ENCODE measurements at regions not wholly inside any gene's neighbourhood (a gene's known extent, or its start where the extent isn't known, plus 50 kb on each side); places are given as distances from the start of the nearest gene placed in this dataset.
"Not testable (repeated sequence)": the region's sequence is repeated elsewhere in the genome, so short reads cannot be mapped to it uniquely, and the experiment has no call there.

DNA sequence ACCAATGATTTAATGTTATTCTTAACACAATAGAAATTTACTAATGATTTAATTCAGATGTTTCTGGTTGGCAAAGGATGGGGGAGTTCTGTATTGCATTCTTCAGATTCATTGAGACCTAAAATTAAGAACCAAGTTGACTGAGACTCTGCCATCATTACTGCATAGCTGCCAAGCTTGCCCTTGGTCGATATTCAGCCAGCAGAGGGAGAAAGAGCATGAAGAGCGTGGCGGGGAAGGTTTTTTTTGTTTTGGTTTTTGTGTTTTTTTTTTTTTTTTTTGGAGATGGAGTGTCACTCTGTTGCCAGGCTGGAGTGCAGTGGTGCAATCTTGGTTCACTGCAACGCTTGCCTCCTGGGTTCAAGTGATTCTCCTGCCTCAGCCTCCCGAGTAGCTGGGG is 659.4 kb upstream of the EEF2KMT start:
- intact Hi-C loops (cut with DNase I; ENCODE audit: low total_unique reads) (no loop called here), in situ Hi-C loops (cut with MboI; ENCODE audit: low pct_ligation_motif_present in 1 of 4, low pct_unique_long_range_greater_than_20kb in 1 of 4, low sequenced_read_pairs in 3 of 4) (no loop called here)
- H3K36me3 ChIP-seq: no peaks in the 10 kb centered on the region
- no peak overlapping the region for H3K27ac ChIP-seq
- TF ChIP-seq POLR2AphosphoS5 (IDR thresholded peaks at IDR 0.05): no peak
- no peaks in the 10 kb centered on the region for H3K4me1 ChIP-seq
- 70 to 74% methylated on average over 3 to 5 of the region's 5 CpGs for WGBS, 2 donors (ENCODE audit: low coverage in 1 of 2)
- no peak for DNase-seq
- no peaks in the 10 kb centered on the region for H3K9me3 ChIP-seq
- H3K27me3 ChIP-seq: no peaks in the 10 kb centered on the region
- H3K4me3 ChIP-seq: no peak overlapping the region

DNA sequence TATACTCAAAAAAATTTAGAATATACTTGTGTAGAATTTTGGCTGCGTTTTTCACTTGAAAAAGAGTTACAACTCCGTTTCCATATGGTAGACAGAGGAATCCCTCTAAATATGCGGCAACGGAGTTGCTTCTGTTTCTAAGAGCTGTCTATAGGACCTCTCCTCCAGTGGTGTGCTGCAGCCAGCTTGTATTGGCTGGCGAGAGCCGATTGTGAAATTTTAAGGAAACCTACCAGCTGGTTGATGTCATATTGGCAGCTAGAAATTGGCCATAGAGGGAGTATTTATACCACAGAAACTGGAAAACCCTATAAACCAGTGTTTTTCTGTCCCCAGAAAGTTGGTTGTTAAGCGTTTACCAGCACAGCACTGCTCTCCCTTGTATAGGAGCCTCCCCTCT is 655.8 kb upstream of the EEF2KMT start:
- H3K36me3 ChIP-seq: no peaks in the 10 kb centered on the region
- no peak overlapping the region for H3K4me3 ChIP-seq
- no peaks in the 10 kb centered on the region for H3K4me1 ChIP-seq
- no peak overlapping the region for H3K27ac ChIP-seq
- no peak for DNase-seq
- TF ChIP-seq POLR2AphosphoS5 (IDR thresholded peaks at IDR 0.05) (no peak), EP300 (IDR thresholded peaks at IDR 0.05; ENCODE audit: low read depth) (no peak), POLR2A (IDR thresholded peaks at IDR 0.05) (no peak)
- TF ChIP-seq, protein P1, sequence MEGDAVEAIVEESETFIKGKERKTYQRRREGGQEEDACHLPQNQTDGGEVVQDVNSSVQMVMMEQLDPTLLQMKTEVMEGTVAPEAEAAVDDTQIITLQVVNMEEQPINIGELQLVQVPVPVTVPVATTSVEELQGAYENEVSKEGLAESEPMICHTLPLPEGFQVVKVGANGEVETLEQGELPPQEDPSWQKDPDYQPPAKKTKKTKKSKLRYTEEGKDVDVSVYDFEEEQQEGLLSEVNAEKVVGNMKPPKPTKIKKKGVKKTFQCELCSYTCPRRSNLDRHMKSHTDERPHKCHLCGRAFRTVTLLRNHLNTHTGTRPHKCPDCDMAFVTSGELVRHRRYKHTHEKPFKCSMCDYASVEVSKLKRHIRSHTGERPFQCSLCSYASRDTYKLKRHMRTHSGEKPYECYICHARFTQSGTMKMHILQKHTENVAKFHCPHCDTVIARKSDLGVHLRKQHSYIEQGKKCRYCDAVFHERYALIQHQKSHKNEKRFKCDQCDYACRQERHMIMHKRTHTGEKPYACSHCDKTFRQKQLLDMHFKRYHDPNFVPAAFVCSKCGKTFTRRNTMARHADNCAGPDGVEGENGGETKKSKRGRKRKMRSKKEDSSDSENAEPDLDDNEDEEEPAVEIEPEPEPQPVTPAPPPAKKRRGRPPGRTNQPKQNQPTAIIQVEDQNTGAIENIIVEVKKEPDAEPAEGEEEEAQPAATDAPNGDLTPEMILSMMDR (IDR thresholded peaks at IDR 0.05): no peak
- 48 to 64% methylated on average over 7 of the region's 7 CpGs for WGBS, 2 donors (ENCODE audit: low coverage in 1 of 2)
- intact Hi-C loops (cut with DNase I; ENCODE audit: low total_unique reads) (no loop called here), in situ Hi-C loops (cut with MboI; ENCODE audit: low pct_ligation_motif_present in 1 of 4, low pct_unique_long_range_greater_than_20kb in 1 of 4, low sequenced_read_pairs in 3 of 4) (no loop called here)
- H3K9me3 ChIP-seq: no peaks in the 10 kb centered on the region
- H3K27me3 ChIP-seq: no peaks in the 10 kb centered on the region

DNA sequence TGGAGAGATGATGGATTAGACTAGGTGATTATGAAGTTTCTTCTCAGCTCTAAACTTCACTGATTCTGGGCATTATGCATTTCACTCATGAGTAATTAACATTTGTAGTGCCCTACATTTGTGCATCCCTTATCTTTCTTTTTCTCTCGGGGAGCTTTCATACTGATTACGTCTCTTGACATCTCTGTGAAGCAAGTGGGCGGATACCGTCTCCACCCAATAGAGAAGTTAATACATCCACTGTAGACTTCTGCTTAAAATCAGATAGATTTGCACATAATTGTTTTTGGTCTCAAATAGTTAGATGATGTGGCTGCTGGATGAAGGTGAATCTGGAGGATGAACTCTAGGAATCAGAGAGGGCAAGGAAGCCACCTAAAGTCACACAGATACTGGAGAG is 653.6 kb upstream of the EEF2KMT start:
- TF ChIP-seq, protein P1 (IDR thresholded peaks at IDR 0.05): no peak
- TF ChIP-seq POLR2A (IDR thresholded peaks at IDR 0.05): no peak
- TF ChIP-seq EP300 (IDR thresholded peaks at IDR 0.05; ENCODE audit: low read depth): no peak
- no peak for TF ChIP-seq POLR2AphosphoS5 (IDR thresholded peaks at IDR 0.05)
- Histone ChIP-seq H3K27ac (no peak overlapping the region), H3K36me3 (no peaks in the 10 kb centered on the region), H3K4me3 (no peak overlapping the region), H3K4me1 (no peaks in the 10 kb centered on the region), H3K27me3 (no peaks in the 10 kb centered on the region), H3K9me3 (no peaks in the 10 kb centered on the region)
- no peak for DNase-seq
- 94% methylated on average over 4 of the region's 4 CpGs for WGBS, 2 donors (ENCODE audit: low coverage in 1 of 2)
- intact Hi-C loops (cut with DNase I; ENCODE audit: low total_unique reads): no loop called here
- in situ Hi-C loops (cut with MboI; ENCODE audit: low pct_ligation_motif_present in 1 of 4, low pct_unique_long_range_greater_than_20kb in 1 of 4, low sequenced_read_pairs in 3 of 4): no loop called here

DNA sequence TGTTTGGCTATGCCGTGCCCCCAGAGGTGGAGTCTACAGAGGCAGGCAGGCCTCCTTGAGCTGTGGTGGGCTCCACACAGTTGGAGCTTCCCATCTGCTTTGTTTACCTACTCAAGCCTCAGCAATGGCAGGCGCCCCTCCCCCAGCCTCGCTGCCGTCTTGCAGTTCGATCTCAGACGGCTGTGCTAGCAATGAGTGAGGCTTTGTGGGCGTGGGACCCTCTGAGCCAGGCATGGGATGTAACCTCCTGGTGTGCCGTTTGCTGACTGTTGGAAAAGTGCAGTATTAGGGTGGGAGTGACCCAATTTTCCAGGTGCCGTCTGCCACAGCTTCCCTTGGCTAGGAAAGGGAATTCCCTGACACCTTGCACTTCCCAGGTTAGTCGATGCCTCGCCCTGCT is 652.8 kb upstream of the EEF2KMT start:
- H3K9me3 ChIP-seq; H3K27ac ChIP-seq; H3K4me3 ChIP-seq; DNase-seq; H3K4me1 ChIP-seq; in situ Hi-C loops (cut with MboI; ENCODE audit: low pct_ligation_motif_present in 1 of 4, low pct_unique_long_range_greater_than_20kb in 1 of 4, low sequenced_read_pairs in 3 of 4); intact Hi-C loops (cut with DNase I; ENCODE audit: low total_unique reads); H3K27me3 ChIP-seq; H3K36me3 ChIP-seq: not testable (repeated sequence)
- 68% methylated on average over 11 of the region's 11 CpGs; no CpG with 5 or more reads in 1 of the 2 donors for WGBS, 2 donors (ENCODE audit: low coverage in 1 of 2)

GRCh38 chr16:5738586-5738985 is 641.0 kb upstream of the EEF2KMT start:
- in situ Hi-C loops (cut with MboI; ENCODE audit: low pct_ligation_motif_present in 1 of 4, low pct_unique_long_range_greater_than_20kb in 1 of 4, low sequenced_read_pairs in 3 of 4): no loop called here
- H3K4me3 ChIP-seq: no peak overlapping the region
- H3K27ac ChIP-seq: no peak overlapping the region
- 6% methylated on average over 1 of the region's 1 CpG; no CpG with 5 or more reads in 1 of the 2 donors for WGBS, 2 donors (ENCODE audit: low coverage in 1 of 2)
- H3K36me3 ChIP-seq: no peaks in the 10 kb centered on the region
- TF ChIP-seq, protein P1 (IDR thresholded peaks at IDR 0.05): no peak
- no peak for TF ChIP-seq POLR2A (IDR thresholded peaks at IDR 0.05)
- TF ChIP-seq POLR2AphosphoS5 (IDR thresholded peaks at IDR 0.05): no peak
- no peak for TF ChIP-seq EP300 (IDR thresholded peaks at IDR 0.05; ENCODE audit: low read depth)
- intact Hi-C loops (cut with DNase I; ENCODE audit: low total_unique reads): no loop called here
- no peak for DNase-seq
- no peaks in the 10 kb centered on the region for H3K27me3 ChIP-seq
- no peaks in the 10 kb centered on the region for H3K9me3 ChIP-seq
- no peaks in the 10 kb centered on the region for H3K4me1 ChIP-seq

Data from transverse colon (tissue), 4 donors.